Mesendoderm (in vitro differentiated cells): ENCODE measurements at regions not wholly inside any gene's neighbourhood (a gene's known extent, or its start where the extent isn't known, plus 50 kb on each side); places are given as distances from the start of the nearest gene placed in this dataset.
"Not testable (repeated sequence)": the region's sequence is repeated elsewhere in the genome, so short reads cannot be mapped to it uniquely, and the experiment has no call there.

Source experiments
- DNase-seq: peaks from one replicate; pipeline ENCODE4 v3.0.0; 2013
- H2AK5ac ChIP-seq: 2 replicates; pipeline ENCODE4 v1.6.1; 2013; ENCODE audit warnings: low read length, inconsistent platforms
- H2BK120ac ChIP-seq: 2 replicates; pipeline ENCODE4 v1.6.1; 2013; ENCODE audit warnings: low read depth, mild to moderate bottlenecking, low read length, moderate library complexity, mixed read lengths
- H2BK15ac ChIP-seq: replicated peaks from 2 replicates; pipeline ENCODE4 v1.6.1; 2013; ENCODE audit warnings: low read depth, mild to moderate bottlenecking, moderate library complexity
- H2BK5ac ChIP-seq: 2 replicates; pipeline ENCODE4 v1.6.1; 2013; ENCODE audit warnings: low read length, inconsistent platforms
- H3K18ac ChIP-seq: 2 replicates; pipeline ENCODE4 v1.6.1; 2013; ENCODE audit warnings: mild to moderate bottlenecking, low read length, mixed read lengths
- H3K23ac ChIP-seq: one replicate; pipeline ENCODE4 v1.6.1; 2013; ENCODE audit warnings: low read length
- H3K27ac ChIP-seq: 2 replicates; pipeline ENCODE4 v1.5.1; 2013; ENCODE audit warnings: low read depth, mild to moderate bottlenecking, inconsistent platforms, low read length, moderate library complexity
- H3K27me3 ChIP-seq: 2 replicates; pipeline ENCODE4 v1.6.1; 2013; ENCODE audit warnings: low read length, control low read depth, mild to moderate bottlenecking, inconsistent platforms; ENCODE audit not compliant: insufficient read depth, poor library complexity
- H3K36me3 ChIP-seq: 2 replicates; pipeline ENCODE4 v1.6.1; 2013; ENCODE audit warnings: low read length, inconsistent platforms; ENCODE audit not compliant: control insufficient read depth, insufficient read depth
- H3K4ac ChIP-seq: one replicate; pipeline ENCODE4 v1.6.1; 2013; ENCODE audit warnings: low read depth, mild to moderate bottlenecking, low read length, moderate library complexity
- H3K4me1 ChIP-seq: 2 replicates; pipeline ENCODE4 v1.6.1; 2013; ENCODE audit warnings: low read depth, low read length, inconsistent platforms; ENCODE audit not compliant: control insufficient read depth
- H3K4me2 ChIP-seq: 2 replicates; pipeline ENCODE4 v1.6.1; 2013; ENCODE audit warnings: low read length
- H3K4me3 ChIP-seq: 2 replicates; pipeline ENCODE4 v1.5.1; 2013; ENCODE audit warnings: mild to moderate bottlenecking, low read length
- H3K56ac ChIP-seq: one replicate; pipeline ENCODE4 v1.6.1; 2013; ENCODE audit warnings: low read length
- H3K79me1 ChIP-seq: 2 replicates; pipeline ENCODE4 v1.6.1; 2013; ENCODE audit warnings: low read length, inconsistent platforms
- H3K79me2 ChIP-seq: 2 replicates; pipeline ENCODE4 v1.6.1; 2013; ENCODE audit warnings: mild to moderate bottlenecking, low read length; ENCODE audit not compliant: control insufficient read depth, insufficient read depth
- H3K9ac ChIP-seq: 2 replicates; pipeline ENCODE4 v1.6.1; 2013; ENCODE audit warnings: low read length, inconsistent platforms
- H4K5ac ChIP-seq: one replicate; pipeline ENCODE4 v1.6.1; 2013; ENCODE audit warnings: low read length
- H4K8ac ChIP-seq: one replicate; pipeline ENCODE4 v1.6.1; 2013; ENCODE audit warnings: low read depth, mild to moderate bottlenecking, control low read depth, low read length, moderate library complexity
- WGBS: extraction: QIAGEN DNeasy Blood & Tissue Kit; methylation state at CpG from one replicate; pipeline ENCODE4 v1.1.7; 2013; ENCODE audit warnings: low lambda C conversion rate, missing lambda C conversion rate; ENCODE audit not compliant: insufficient coverage; ENCODE audit errors: extremely low coverage; 5-methylcytosine and 5-hydroxymethylcytosine counted together

DNA sequence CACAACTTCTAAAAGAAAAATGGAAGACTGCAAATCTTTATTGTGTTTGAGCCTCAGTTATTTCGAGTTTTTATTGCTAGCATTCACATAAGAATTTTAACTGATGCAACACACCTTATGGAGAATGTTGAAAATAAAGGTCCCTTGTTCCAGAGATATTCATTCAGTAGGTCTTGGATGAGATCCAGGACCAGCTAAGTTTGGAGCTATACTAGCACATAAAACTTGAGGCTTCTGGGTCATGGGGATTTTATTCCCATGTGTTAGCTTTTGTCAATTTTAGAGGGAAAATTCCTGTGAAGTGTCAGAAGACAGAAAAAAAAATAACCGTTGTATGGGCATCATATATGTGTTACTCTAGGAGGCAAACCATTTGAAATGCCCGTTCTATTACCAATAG lies 693.2 kb upstream of the MIS18BP1 start:
- no peaks in the 10 kb centered on the region for H3K27me3 ChIP-seq
- H2AK5ac ChIP-seq, result no peak overlapping the region
- H3K4me2 ChIP-seq, result no peak overlapping the region
- H3K9ac ChIP-seq, result no peak overlapping the region
- no peak overlapping the region for H2BK120ac ChIP-seq
- H3K56ac ChIP-seq, result no peak overlapping the region
- H3K79me2 ChIP-seq, result no peaks in the 10 kb centered on the region
- H4K8ac ChIP-seq, result no peak overlapping the region
- no peaks in the 10 kb centered on the region for H3K79me1 ChIP-seq
- WGBS, result no CpG with 5 or more reads among the region's 3 CpGs
- DNase-seq, result no peak
- H3K18ac ChIP-seq, result no peak overlapping the region
- H3K27ac ChIP-seq, result no peak overlapping the region
- no peaks in the 10 kb centered on the region for H3K36me3 ChIP-seq
- no peaks in the 10 kb centered on the region for H3K4me1 ChIP-seq
- H2BK15ac ChIP-seq, result no peak overlapping the region
- H2BK5ac ChIP-seq, result no peak overlapping the region
- H3K4ac ChIP-seq, result no peak overlapping the region
- H3K23ac ChIP-seq, result no peak overlapping the region
- H3K4me3 ChIP-seq, result no peak overlapping the region
- no peak overlapping the region for H4K5ac ChIP-seq

DNA sequence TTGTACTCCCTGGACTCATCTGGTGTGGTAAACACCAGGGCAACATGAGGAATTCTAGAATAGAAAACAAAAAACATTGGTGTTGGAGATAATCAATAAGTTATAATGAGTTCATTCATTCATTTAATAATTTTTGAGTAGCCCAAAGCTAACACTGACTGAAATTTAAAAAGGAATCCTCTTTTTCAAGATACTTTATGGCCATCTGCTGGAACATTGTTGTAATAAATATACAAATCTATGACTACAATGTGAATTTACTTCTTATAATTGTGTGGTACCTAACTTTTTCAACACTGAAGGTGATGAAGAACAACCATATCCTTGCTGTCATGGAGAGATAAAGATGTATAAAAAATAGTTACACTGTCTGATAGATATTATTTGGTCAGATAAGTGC lies 687.3 kb upstream of the MIS18BP1 start:
- H3K4me3 ChIP-seq, result no peak overlapping the region
- H2AK5ac ChIP-seq, result no peak overlapping the region
- DNase-seq, result no peak
- H3K4me1 ChIP-seq, result no peaks in the 10 kb centered on the region
- no peak overlapping the region for H3K9ac ChIP-seq
- H3K27ac ChIP-seq, result no peak overlapping the region
- H3K18ac ChIP-seq, result no peak overlapping the region
- no peak overlapping the region for H4K5ac ChIP-seq
- no peak overlapping the region for H3K56ac ChIP-seq
- H3K36me3 ChIP-seq, result no peaks in the 10 kb centered on the region
- H3K4me2 ChIP-seq, result no peak overlapping the region
- no peaks in the 10 kb centered on the region for H3K79me2 ChIP-seq
- no peaks in the 10 kb centered on the region for H3K27me3 ChIP-seq
- H2BK15ac ChIP-seq, result no peak overlapping the region
- H3K23ac ChIP-seq, result no peak overlapping the region
- H2BK5ac ChIP-seq, result no peak overlapping the region
- H3K79me1 ChIP-seq, result no peaks in the 10 kb centered on the region
- H4K8ac ChIP-seq, result no peak overlapping the region
- no peak overlapping the region for H3K4ac ChIP-seq
- H2BK120ac ChIP-seq, result no peak overlapping the region

DNA sequence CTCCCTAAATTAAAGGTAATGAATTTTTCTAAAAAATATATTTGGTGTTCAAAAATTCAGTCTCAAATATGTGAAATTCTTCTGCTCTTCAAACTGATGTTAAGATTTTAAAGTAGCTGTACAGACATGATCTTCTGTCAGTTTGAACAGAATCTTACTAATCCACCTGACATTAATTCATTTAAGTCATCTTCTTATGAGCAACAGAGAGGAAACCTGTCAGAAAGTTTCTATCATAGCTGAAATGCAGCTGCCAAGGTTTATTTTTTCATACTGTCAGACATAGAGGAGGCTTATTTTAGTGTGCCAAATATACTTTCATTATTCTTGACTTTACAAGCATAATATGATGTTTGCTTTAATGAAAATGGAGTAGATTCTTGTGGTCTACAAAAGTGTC lies 686.6 kb upstream of the MIS18BP1 start:
- Histone ChIP-seq H2BK15ac (no peak overlapping the region), H3K56ac (no peak overlapping the region), H3K4ac (no peak overlapping the region), H3K4me1 (no peaks in the 10 kb centered on the region), H3K23ac (no peak overlapping the region), H4K5ac (no peak overlapping the region), H3K4me2 (no peak overlapping the region), H3K36me3 (no peaks in the 10 kb centered on the region), H3K27ac (no peak overlapping the region), H2AK5ac (no peak overlapping the region), H3K79me2 (no peaks in the 10 kb centered on the region), H3K27me3 (no peaks in the 10 kb centered on the region), H3K4me3 (no peak overlapping the region), H2BK5ac (no peak overlapping the region), H3K9ac (no peak overlapping the region), H2BK120ac (no peak overlapping the region), H3K79me1 (no peaks in the 10 kb centered on the region), H4K8ac (no peak overlapping the region), H3K18ac (no peak overlapping the region)
- DNase-seq, result no peak

DNA sequence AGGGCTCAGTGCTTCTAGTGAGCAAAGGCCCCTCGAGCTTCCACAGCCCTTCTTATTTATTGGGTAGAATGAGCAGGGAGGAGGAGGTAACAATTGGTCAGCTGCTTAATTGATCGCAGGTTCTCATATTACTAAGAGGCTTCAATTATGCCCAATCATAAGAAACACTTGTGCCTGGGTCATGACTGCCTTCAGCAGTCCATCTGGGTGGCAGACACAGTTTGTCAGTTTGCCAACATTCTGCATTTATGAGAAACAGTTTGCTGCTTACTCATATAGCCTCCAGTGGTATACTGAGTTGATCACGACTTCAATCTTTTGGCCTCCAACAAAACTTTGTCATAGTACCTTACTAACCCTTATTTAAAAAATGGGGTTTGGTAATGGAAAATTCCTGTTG lies 667.0 kb upstream of the MIS18BP1 start:
- H3K27ac ChIP-seq, H2BK5ac ChIP-seq, DNase-seq, H4K5ac ChIP-seq, H3K4me3 ChIP-seq, H3K18ac ChIP-seq, H2AK5ac ChIP-seq, H3K27me3 ChIP-seq, H3K79me2 ChIP-seq, H3K23ac ChIP-seq, H4K8ac ChIP-seq, H3K56ac ChIP-seq, H3K36me3 ChIP-seq, H3K4ac ChIP-seq, H2BK120ac ChIP-seq, H3K4me1 ChIP-seq, H3K4me2 ChIP-seq, H3K79me1 ChIP-seq, H2BK15ac ChIP-seq, H3K9ac ChIP-seq: not testable (repeated sequence)
- no CpG with 5 or more reads among the region's 3 CpGs for WGBS

DNA sequence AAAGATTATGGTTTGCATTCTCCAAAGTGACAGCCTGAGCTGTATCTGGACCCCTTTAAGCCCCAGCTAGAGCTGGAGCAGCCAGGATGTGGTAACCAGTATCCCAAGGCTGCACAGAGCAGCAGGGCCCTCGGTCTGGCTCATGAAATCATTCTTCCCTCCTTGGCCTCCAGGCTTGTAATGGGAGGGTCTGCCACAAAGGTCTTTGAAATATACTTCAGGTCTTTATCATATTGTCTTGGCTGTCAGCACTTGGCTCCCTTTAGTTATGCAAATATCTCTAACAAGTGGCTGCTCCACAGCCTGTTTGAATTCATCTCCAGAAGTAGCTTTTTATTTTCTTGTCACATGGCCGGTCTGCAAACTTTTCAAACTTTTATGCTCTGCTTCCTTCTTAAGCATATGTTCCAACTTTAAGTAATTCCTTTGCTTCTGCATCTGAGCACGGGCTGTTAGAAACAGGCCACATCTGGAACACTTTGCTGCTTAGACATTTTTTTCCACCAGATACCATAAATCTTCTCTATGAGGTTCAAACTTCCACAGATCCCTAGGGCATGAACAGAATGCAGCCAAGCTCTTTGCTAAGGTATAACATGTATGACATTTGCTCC lies 663.4 kb upstream of the MIS18BP1 start:
- H3K4me2 ChIP-seq, result no peak overlapping the region

DNA sequence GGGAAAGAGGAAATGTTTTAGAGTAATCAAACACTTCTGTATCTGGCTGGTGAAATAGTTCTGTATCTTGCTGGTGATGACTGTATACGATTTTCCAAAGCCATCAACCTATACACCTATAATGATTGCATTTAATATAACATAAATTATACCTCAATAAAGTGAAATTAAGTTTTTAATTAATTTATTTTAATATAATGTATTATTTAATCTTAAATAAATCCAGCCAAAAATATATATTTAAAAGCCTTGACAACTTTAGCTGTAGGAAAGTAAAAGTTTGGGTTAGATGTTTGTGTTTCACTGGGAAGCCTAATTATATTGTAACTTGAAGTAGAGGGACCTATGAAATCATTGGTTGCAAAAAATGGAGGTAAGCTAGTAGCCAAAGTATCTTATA lies 654.8 kb upstream of the MIS18BP1 start:
- H3K4me2 ChIP-seq, result no peak overlapping the region
- no peak overlapping the region for H3K23ac ChIP-seq
- no peak for DNase-seq
- no peaks in the 10 kb centered on the region for H3K79me1 ChIP-seq
- no peak overlapping the region for H3K4me3 ChIP-seq
- H2BK5ac ChIP-seq, result no peak overlapping the region
- H3K4me1 ChIP-seq, result no peaks in the 10 kb centered on the region
- H2BK120ac ChIP-seq, result no peak overlapping the region
- no peaks in the 10 kb centered on the region for H3K27me3 ChIP-seq
- H4K5ac ChIP-seq, result no peak overlapping the region
- H4K8ac ChIP-seq, result no peak overlapping the region
- H2BK15ac ChIP-seq, result no peak overlapping the region
- no peak overlapping the region for H3K56ac ChIP-seq
- H3K27ac ChIP-seq, result no peak overlapping the region
- H3K18ac ChIP-seq, result no peak overlapping the region
- no peaks in the 10 kb centered on the region for H3K36me3 ChIP-seq
- no peak overlapping the region for H3K9ac ChIP-seq
- H3K4ac ChIP-seq, result no peak overlapping the region
- no peaks in the 10 kb centered on the region for H3K79me2 ChIP-seq
- H2AK5ac ChIP-seq, result no peak overlapping the region
- WGBS, result no CpG with 5 or more reads among the region's 1 CpG

More for the DNA sequence above, 663.4 kb upstream of the MIS18BP1 start:
- no peak overlapping the region for H2BK15ac ChIP-seq
- no CpG with 5 or more reads among the region's 3 CpGs for WGBS
- no peak overlapping the region for H2BK120ac ChIP-seq
- H3K4me1 ChIP-seq, result no peaks in the 10 kb centered on the region
- H4K5ac ChIP-seq, result no peak overlapping the region
- no peak overlapping the region for H4K8ac ChIP-seq
- no peak overlapping the region for H3K9ac ChIP-seq
- no peak overlapping the region for H3K27ac ChIP-seq
- H2AK5ac ChIP-seq, result no peak overlapping the region
- no peak overlapping the region for H2BK5ac ChIP-seq
- no peak overlapping the region for H3K23ac ChIP-seq
- no peaks in the 10 kb centered on the region for H3K79me2 ChIP-seq
- H3K4me3 ChIP-seq, result no peak overlapping the region
- no peaks in the 10 kb centered on the region for H3K27me3 ChIP-seq
- no peak for DNase-seq
- no peak overlapping the region for H3K56ac ChIP-seq
- H3K79me1 ChIP-seq, result no peaks in the 10 kb centered on the region
- no peak overlapping the region for H3K4ac ChIP-seq
- H3K36me3 ChIP-seq, result no peaks in the 10 kb centered on the region
- H3K18ac ChIP-seq, result no peak overlapping the region
